C4-2B (cell line): ENCODE measurements at regions not wholly inside any gene's neighbourhood (a gene's known extent, or its start where the extent isn't known, plus 50 kb on each side); places are given as distances from the start of the nearest gene placed in this dataset.

Experiments used
- ZFX ChIP-seq: fragments of 450-650 bp; IDR thresholded peaks from 2 replicates; pipeline ENCODE4 v1.6.1; 2017
- TF ChIP-seq, protein P1 (sequence below): fragments of 450-650 bp; conservative IDR thresholded peaks from 2 replicates; pipeline ENCODE4 v1.5.1; 2017; ENCODE audit warnings: mild to moderate bottlenecking

DNA sequence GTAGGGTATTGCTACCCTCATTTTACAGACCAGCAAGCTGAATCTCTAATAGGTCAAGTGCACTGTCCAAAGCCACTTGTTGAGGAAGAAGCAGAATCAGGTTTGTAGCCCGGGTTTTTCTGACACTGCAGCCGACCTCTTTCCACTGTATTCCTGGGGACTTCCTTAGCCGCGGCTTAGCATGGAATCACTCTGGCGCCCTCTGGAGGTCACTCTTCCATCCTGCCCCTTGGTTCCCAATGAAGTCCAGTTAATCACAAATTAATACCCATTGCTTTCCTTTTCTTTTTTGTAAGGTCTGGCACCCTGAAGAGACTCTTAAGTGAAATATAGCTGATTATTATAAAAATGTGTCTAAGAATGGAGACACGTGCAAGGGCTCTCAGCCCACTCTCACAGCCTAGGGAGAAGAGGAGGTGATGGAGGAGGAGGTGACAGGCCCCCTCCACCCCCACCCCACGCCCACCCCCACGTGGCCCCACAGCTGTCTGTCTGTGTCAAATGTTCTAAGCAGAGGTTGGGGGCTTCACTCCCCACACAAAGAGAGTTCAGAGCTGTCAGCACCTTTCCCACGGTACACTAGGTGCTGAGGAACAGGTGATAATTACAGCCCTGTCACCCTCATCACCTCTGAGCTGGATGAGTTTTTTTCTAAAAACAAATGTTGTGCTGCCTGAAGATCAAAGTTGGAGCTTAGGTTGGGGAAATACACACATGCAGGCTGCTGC, 57.7 kb upstream of the DRD2 start:
- TF ChIP-seq, protein P1, sequence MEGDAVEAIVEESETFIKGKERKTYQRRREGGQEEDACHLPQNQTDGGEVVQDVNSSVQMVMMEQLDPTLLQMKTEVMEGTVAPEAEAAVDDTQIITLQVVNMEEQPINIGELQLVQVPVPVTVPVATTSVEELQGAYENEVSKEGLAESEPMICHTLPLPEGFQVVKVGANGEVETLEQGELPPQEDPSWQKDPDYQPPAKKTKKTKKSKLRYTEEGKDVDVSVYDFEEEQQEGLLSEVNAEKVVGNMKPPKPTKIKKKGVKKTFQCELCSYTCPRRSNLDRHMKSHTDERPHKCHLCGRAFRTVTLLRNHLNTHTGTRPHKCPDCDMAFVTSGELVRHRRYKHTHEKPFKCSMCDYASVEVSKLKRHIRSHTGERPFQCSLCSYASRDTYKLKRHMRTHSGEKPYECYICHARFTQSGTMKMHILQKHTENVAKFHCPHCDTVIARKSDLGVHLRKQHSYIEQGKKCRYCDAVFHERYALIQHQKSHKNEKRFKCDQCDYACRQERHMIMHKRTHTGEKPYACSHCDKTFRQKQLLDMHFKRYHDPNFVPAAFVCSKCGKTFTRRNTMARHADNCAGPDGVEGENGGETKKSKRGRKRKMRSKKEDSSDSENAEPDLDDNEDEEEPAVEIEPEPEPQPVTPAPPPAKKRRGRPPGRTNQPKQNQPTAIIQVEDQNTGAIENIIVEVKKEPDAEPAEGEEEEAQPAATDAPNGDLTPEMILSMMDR = peak; percentile 95
- TF ChIP-seq ZFX = no peak
